H1 (cell line): ENCODE measurements at regions not wholly inside any gene's neighbourhood (a gene's known extent, or its start where the extent isn't known, plus 50 kb on each side); places are given as distances from the start of the nearest gene placed in this dataset.

ENCODE experiments used
- CTCF ChIA-PET: fragments of 300-600 bp; sonication (Branson Sonifier 250); formaldehyde crosslinking; loops from one replicate; lab custom pipeline; 2021; ENCODE audit not compliant: partially characterized antibody; lab: Charles Lee
- POLR2A ChIA-PET: fragments of 300-600 bp; sonication (Branson Sonifier 250); formaldehyde crosslinking; loops from one replicate; lab custom pipeline; 2021; ENCODE audit warnings: inconsistent platforms; ENCODE audit not compliant: partially characterized antibody; lab: Charles Lee
- DNase-seq, 2 experiments: peaks; one replicate each; pipeline versions ENCODE4 v3.0.0 to v3.0.0-alpha.2; 2010 to 2022; ENCODE audit warnings: low spot score in 2 of 2, low read depth in 1 of 2, mixed read lengths in 1 of 2
- FAIRE-seq: peaks from 2 replicates; lab custom pipeline; 2011; peaks lifted over from hg19 to GRCh38; lab: Jason Lieb, UNC
- H2AFZ ChIP-seq: 2 replicates; pipeline ENCODE4 v1.8.1; 2012; ENCODE audit warnings: low read length, inconsistent platforms
- H2AK5ac ChIP-seq: 2 replicates; pipeline ENCODE4 v1.6.1; 2013; ENCODE audit warnings: low read depth, low read length
- H2BK120ac ChIP-seq: replicated peaks from 2 replicates; pipeline ENCODE3; 2013; ENCODE audit warnings: low read depth, low read length, inconsistent platforms
- H2BK12ac ChIP-seq: 2 replicates; pipeline ENCODE4 v1.6.1; 2013; ENCODE audit warnings: low read depth, low read length
- H2BK15ac ChIP-seq: 2 replicates; pipeline ENCODE4 v1.6.1; 2013; ENCODE audit warnings: low read length
- H2BK20ac ChIP-seq: 2 replicates; pipeline ENCODE4 v1.6.1; 2013; ENCODE audit warnings: low read length
- H2BK5ac ChIP-seq: 2 replicates; pipeline ENCODE4 v1.6.1; 2013; ENCODE audit warnings: low read depth, low read length
- H3K14ac ChIP-seq: 2 replicates; pipeline ENCODE4 v1.6.1; 2013; ENCODE audit warnings: inconsistent platforms; ENCODE audit not compliant: insufficient read length
- H3K18ac ChIP-seq: 2 replicates; pipeline ENCODE4 v1.6.1; 2013; ENCODE audit warnings: low read length; ENCODE audit errors: extremely low read depth
- H3K23ac ChIP-seq: 2 replicates; pipeline ENCODE4 v1.6.1; 2013; ENCODE audit warnings: inconsistent platforms; ENCODE audit not compliant: insufficient read length
- H3K23me2 ChIP-seq: 2 replicates; pipeline ENCODE4 v1.6.1; 2013; ENCODE audit warnings: low read depth, low read length
- H3K27ac ChIP-seq: 2 replicates; pipeline ENCODE4 v1.6.1; 2011; ENCODE audit warnings: low read depth, low read length, inconsistent platforms
- H3K27me3 ChIP-seq, 4 experiments: replicated peaks in 1 of 4; 1 replicate in 1 of 4; 2 replicates in 3 of 4; pipeline versions ENCODE4 v1.6.1 to v1.8.1; 2011 to 2013; ENCODE audit warnings: low read length in 3 of 4, mild to moderate bottlenecking in 3 of 4, inconsistent platforms in 2 of 4, mixed read lengths in 2 of 4, moderate library complexity in 1 of 4; ENCODE audit not compliant: control insufficient read depth in 3 of 4, insufficient read depth in 3 of 4; ENCODE audit errors: extremely low read depth in 1 of 4
- H3K36me3 ChIP-seq, 4 experiments: 2 replicates each; pipeline versions ENCODE4 v1.6.1 to v1.8.1; 2011 to 2013; ENCODE audit warnings: mild to moderate bottlenecking in 4 of 4, low read length in 3 of 4, moderate library complexity in 2 of 4, control low read depth in 1 of 4, inconsistent platforms in 1 of 4; ENCODE audit not compliant: insufficient read depth in 4 of 4, control insufficient read depth in 2 of 4
- H3K4ac ChIP-seq: replicated peaks from 2 replicates; pipeline ENCODE3; 2013; ENCODE audit warnings: low read length, low read depth, mixed read lengths, inconsistent platforms; ENCODE audit not compliant: insufficient read length
- H3K4me1 ChIP-seq, 4 experiments: replicated peaks in 1 of 4; 1 replicate in 1 of 4; 2 replicates in 3 of 4; pipeline versions ENCODE4 v1.6.1 to v1.8.1; 2011 to 2013; ENCODE audit warnings: low read length in 3 of 4, inconsistent platforms in 2 of 4, mixed read lengths in 1 of 4; ENCODE audit not compliant: insufficient read depth in 4 of 4, control insufficient read depth in 3 of 4
- H3K4me2 ChIP-seq, 2 experiments: 2 replicates each; pipeline versions ENCODE4 v1.6.1 to v1.8.1; 2011 to 2013; ENCODE audit warnings: low read depth in 2 of 2, low read length in 2 of 2, control low read depth in 1 of 2, inconsistent platforms in 1 of 2, mild to moderate bottlenecking in 1 of 2; ENCODE audit not compliant: insufficient read depth in 1 of 2
- H3K4me3 ChIP-seq, 4 experiments: fragments of 200-600, 300-600 bp in 1 of 4; sonication (generic), shearing (Covaris generic), sonication (Bioruptor Twin) in 1 of 4; 2 replicates each; pipeline versions ENCODE4 v1.5.1 to v1.8.1; 2011 to 2016; ENCODE audit warnings: low read length in 4 of 4, low read depth in 3 of 4, control low read depth in 2 of 4, inconsistent platforms in 2 of 4, mild to moderate bottlenecking in 2 of 4, mixed read lengths in 1 of 4, moderate library complexity in 1 of 4; ENCODE audit not compliant: insufficient read depth in 2 of 4; ENCODE audit errors: extremely low read depth in 1 of 4
- H3K56ac ChIP-seq: replicated peaks from 2 replicates; pipeline ENCODE3; 2013; ENCODE audit warnings: low read depth, mild to moderate bottlenecking, mixed read lengths, low read length, inconsistent platforms; ENCODE audit not compliant: insufficient read length
- H3K79me1 ChIP-seq: 2 replicates; pipeline ENCODE4 v1.6.1; 2013; ENCODE audit warnings: low read depth, low read length, control low read depth
- H3K79me2 ChIP-seq, 2 experiments: 2 replicates each; pipeline versions ENCODE4 v1.6.1 to v1.8.1; 2012 to 2013; ENCODE audit warnings: low read length in 2 of 2, mild to moderate bottlenecking in 2 of 2, inconsistent platforms in 1 of 2; ENCODE audit not compliant: insufficient read depth in 2 of 2, control insufficient read depth in 1 of 2
- H3K9ac ChIP-seq, 4 experiments: replicated peaks in 1 of 4; 1 replicate in 1 of 4; 2 replicates in 3 of 4; pipeline versions ENCODE4 v1.6.1 to v1.8.1; 2011 to 2013; ENCODE audit warnings: low read depth in 3 of 4, low read length in 3 of 4, control low read depth in 2 of 4, mild to moderate bottlenecking in 2 of 4, moderate library complexity in 2 of 4, inconsistent platforms in 1 of 4; ENCODE audit errors: extremely low read depth in 1 of 4
- H3K9me3 ChIP-seq, 2 experiments: 2 replicates each; pipeline versions ENCODE4 v1.6.1 to v1.8.1; 2012 to 2013; ENCODE audit warnings: mild to moderate bottlenecking in 2 of 2, moderate library complexity in 2 of 2, control low read depth in 1 of 2, inconsistent platforms in 1 of 2, low read depth in 1 of 2, low read length in 1 of 2, mixed read lengths in 1 of 2; ENCODE audit not compliant: insufficient read depth in 2 of 2
- H4K20me1 ChIP-seq, 2 experiments: replicated peaks in 1 of 2; 2 replicates each; pipeline versions ENCODE3 to v1.8.1; 2011 to 2013; ENCODE audit warnings: inconsistent platforms in 2 of 2, low read length in 2 of 2, mild to moderate bottlenecking in 1 of 2; ENCODE audit not compliant: insufficient read depth in 2 of 2, control insufficient read depth in 1 of 2
- H4K5ac ChIP-seq: 2 replicates; pipeline ENCODE4 v1.6.1; 2013; ENCODE audit warnings: low read length, low read depth, mixed read lengths, inconsistent platforms; ENCODE audit not compliant: insufficient read length
- H4K8ac ChIP-seq: 2 replicates; pipeline ENCODE4 v1.8.0; 2013; ENCODE audit warnings: mild to moderate bottlenecking, moderate library complexity, low read length, inconsistent platforms; ENCODE audit not compliant: insufficient read depth; ENCODE audit errors: extremely low read depth
- H4K91ac ChIP-seq: replicated peaks from 2 replicates; pipeline ENCODE3; 2013; ENCODE audit warnings: low read length, mixed read lengths, inconsistent platforms; ENCODE audit not compliant: insufficient read length
- BRCA1 ChIP-seq: IDR thresholded peaks from 2 replicates; pipeline ENCODE4 v1.6.1; 2012; ENCODE audit warnings: low read depth, low read length, improper control_type of control experiment
- WGBS, 2 experiments: shearing (Covaris generic) in 1 of 2; methylation state at CpG; one replicate each; pipeline versions ENCODE4 v1.1.6 to v1.1.7; 2013 to 2015; ENCODE audit warnings: low lambda C conversion rate in 2 of 2, mixed read lengths in 2 of 2, inconsistent platforms in 1 of 2, low coverage in 1 of 2, missing lambda C conversion rate in 1 of 2; ENCODE audit not compliant: insufficient replicate concordance in 2 of 2, insufficient coverage in 1 of 2, insufficient read length in 1 of 2; ENCODE audit errors: extremely low coverage in 1 of 2, missing lambda C conversion rate in 1 of 2; 5-methylcytosine and 5-hydroxymethylcytosine counted together

- no peaks in the 10 kb centered on the region for H3K36me3 ChIP-seq
- H2BK12ac ChIP-seq = no peak overlapping the region
- no peak overlapping the region for H3K27ac ChIP-seq
- no peak overlapping the region for H2AK5ac ChIP-seq
- no peak overlapping the region for H2BK120ac ChIP-seq
- POLR2A ChIA-PET = no interaction called here
- CTCF ChIA-PET = no interaction called here
- no peak overlapping the region for H3K4ac ChIP-seq
- H2AFZ ChIP-seq = no peak overlapping the region
- H4K5ac ChIP-seq = no peak overlapping the region
- no peak overlapping the region for H3K23ac ChIP-seq
- no peak overlapping the region for H2BK15ac ChIP-seq
- H4K20me1 ChIP-seq = no peaks in the 10 kb centered on the region
- no peak overlapping the region for H2BK5ac ChIP-seq
- H3K9ac ChIP-seq = no peak overlapping the region
- no peaks in the 10 kb centered on the region for H3K4me1 ChIP-seq
- DNase-seq (no peak), FAIRE-seq (no peak)
- H3K79me2 ChIP-seq = no peaks in the 10 kb centered on the region
- H3K27me3 ChIP-seq = no peaks in the 10 kb centered on the region
- H3K23me2 ChIP-seq = no peaks in the 10 kb centered on the region; the same call in 1 of the 2 replicates
- H4K8ac ChIP-seq = no peak overlapping the region
- no peak overlapping the region for H2BK20ac ChIP-seq
- WGBS, 2 experiments = 90% methylated on average over 4 of the region's 4 CpGs; no CpG with 5 or more reads in 1 of the 2 experiments
- no peaks in the 10 kb centered on the region for H3K9me3 ChIP-seq
- no peak overlapping the region for H3K4me3 ChIP-seq
- no peak overlapping the region for H3K4me2 ChIP-seq
- no peak overlapping the region for H3K18ac ChIP-seq
- no peak overlapping the region for H3K56ac ChIP-seq
- no peaks in the 10 kb centered on the region for H3K79me1 ChIP-seq
- H4K91ac ChIP-seq = no peak overlapping the region
- no peak overlapping the region for H3K14ac ChIP-seq
- no peak for TF ChIP-seq BRCA1
These were observed 182.6 kb upstream of the ESRRG start for GRCh38 chr1:216905781-216906180.
